Calu3 (cell line): ENCODE measurements at regions not wholly inside any gene's neighbourhood (a gene's known extent, or its start where the extent isn't known, plus 50 kb on each side); places are given as distances from the start of the nearest gene placed in this dataset.

Experiments
- BruUV-seq: library from RNA; stranded (reverse); fragments of 400-500 nt; replicated peaks from 2 replicates; lab custom pipeline; 2021; lab: Mats Ljungman, UMichigan
- CTCF ChIA-PET: fragments of 300-600 bp; sonication (Branson Sonifier 250); formaldehyde crosslinking; loops from one replicate; lab custom pipeline; 2022; ENCODE audit warnings: antibody characterized with exemption; lab: Charles Lee
- DNase-seq: peaks from one replicate; pipeline ENCODE4 v3.0.0; 2022
- H3K27ac Mint-ChIP-seq: one replicate; pipeline ENCODE4 v1.8.0; 2022; ENCODE audit warnings: mixed read lengths; ENCODE audit not compliant: unreplicated experiment
- H3K27me3 Mint-ChIP-seq: one replicate; pipeline ENCODE4 v1.8.0; 2022; ENCODE audit warnings: mixed read lengths; ENCODE audit not compliant: unreplicated experiment
- H3K36me3 Mint-ChIP-seq: one replicate; pipeline ENCODE4 v1.8.0; 2022; ENCODE audit warnings: mild to moderate bottlenecking, moderate library complexity, mixed read lengths; ENCODE audit not compliant: insufficient read depth, unreplicated experiment
- H3K4me1 Mint-ChIP-seq: one replicate; pipeline ENCODE4 v1.8.0; 2022; ENCODE audit warnings: mild to moderate bottlenecking, low read depth, mixed read lengths; ENCODE audit not compliant: unreplicated experiment
- H3K4me3 Mint-ChIP-seq: one replicate; pipeline ENCODE4 v1.8.0; 2022; ENCODE audit warnings: mild to moderate bottlenecking, low read depth, moderate library complexity, mixed read lengths; ENCODE audit not compliant: unreplicated experiment
- H3K9me3 Mint-ChIP-seq: one replicate; pipeline ENCODE4 v1.8.0; 2022; ENCODE audit warnings: low read depth, mixed read lengths; ENCODE audit not compliant: unreplicated experiment
- intact Hi-C: fragments of 100-400 bp; cut with micrococcal nuclease; formaldehyde crosslinking; loops from one replicate; pipeline ENCODE4 v1.10.0; 2022; ENCODE audit not compliant: unreplicated experiment
- TF ChIP-seq, protein P1 (sequence below): fragments of 200-600 bp; IDR thresholded peaks from one replicate; pipeline ENCODE4 v1.8.0; 2022; ENCODE audit warnings: antibody characterized with exemption; ENCODE audit not compliant: unreplicated experiment

DNA sequence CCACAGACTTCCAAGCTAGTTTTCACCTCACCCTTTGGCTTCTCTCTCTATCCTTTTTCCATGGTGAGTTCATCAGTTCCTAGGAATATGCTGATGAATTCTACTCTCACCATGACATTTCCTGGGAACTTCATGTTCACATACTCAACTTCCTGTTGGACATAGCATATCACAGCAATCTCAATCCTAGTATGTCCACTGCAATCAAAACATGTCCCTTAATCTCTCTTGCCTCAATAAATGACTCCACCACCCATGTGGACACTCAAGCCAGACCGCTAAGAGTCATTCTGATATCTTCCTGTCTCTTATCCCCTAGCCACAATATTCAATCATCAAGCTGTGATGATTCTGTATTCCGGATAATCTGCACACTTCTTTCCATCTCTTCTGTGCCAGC lies 66.7 kb upstream of the MME start:
- BruUV-seq, result no TSS peak
- Mint-ChIP-seq H3K4me1 (no peaks in the 10 kb centered on the region), H3K27ac (no peak overlapping the region), H3K9me3 (peaks cover 6% of the 10 kb centered on the region), H3K4me3 (no peak overlapping the region), H3K27me3 (no peaks in the 10 kb centered on the region), H3K36me3 (no peaks in the 10 kb centered on the region)
- intact Hi-C loops, result no loop called here
- DNase-seq, result no peak
- CTCF ChIA-PET, result no interaction called here
- TF ChIP-seq, protein P1, sequence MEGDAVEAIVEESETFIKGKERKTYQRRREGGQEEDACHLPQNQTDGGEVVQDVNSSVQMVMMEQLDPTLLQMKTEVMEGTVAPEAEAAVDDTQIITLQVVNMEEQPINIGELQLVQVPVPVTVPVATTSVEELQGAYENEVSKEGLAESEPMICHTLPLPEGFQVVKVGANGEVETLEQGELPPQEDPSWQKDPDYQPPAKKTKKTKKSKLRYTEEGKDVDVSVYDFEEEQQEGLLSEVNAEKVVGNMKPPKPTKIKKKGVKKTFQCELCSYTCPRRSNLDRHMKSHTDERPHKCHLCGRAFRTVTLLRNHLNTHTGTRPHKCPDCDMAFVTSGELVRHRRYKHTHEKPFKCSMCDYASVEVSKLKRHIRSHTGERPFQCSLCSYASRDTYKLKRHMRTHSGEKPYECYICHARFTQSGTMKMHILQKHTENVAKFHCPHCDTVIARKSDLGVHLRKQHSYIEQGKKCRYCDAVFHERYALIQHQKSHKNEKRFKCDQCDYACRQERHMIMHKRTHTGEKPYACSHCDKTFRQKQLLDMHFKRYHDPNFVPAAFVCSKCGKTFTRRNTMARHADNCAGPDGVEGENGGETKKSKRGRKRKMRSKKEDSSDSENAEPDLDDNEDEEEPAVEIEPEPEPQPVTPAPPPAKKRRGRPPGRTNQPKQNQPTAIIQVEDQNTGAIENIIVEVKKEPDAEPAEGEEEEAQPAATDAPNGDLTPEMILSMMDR, result no peak

DNA sequence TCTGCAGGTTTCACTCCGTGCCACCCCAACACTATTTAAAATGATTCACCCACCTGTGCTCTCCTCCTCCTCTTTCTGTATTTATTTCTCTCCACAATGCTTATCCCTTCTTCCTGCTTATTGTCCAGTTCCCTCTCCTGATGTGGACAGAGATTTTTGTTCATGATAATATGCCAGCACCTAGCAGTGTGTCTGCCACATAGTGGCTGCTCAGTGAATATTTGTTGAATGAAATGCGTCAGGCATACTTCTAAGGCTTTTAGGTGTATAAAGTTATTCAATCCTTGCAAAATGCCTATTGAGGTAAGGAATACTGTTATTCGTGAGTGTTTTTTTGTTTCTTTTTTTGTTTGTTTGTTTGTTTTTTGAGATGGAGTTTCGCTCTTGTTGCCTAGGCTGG lies 67.5 kb upstream of the MME start:
- Mint-ChIP-seq H3K9me3 (peaks cover 8% of the 10 kb centered on the region), H3K27me3 (no peaks in the 10 kb centered on the region), H3K27ac (no peak overlapping the region), H3K4me3 (no peak overlapping the region), H3K4me1 (no peaks in the 10 kb centered on the region), H3K36me3 (no peaks in the 10 kb centered on the region)
- DNase-seq, result no peak
- intact Hi-C loops, result no loop called here
- no TSS peak for BruUV-seq
- CTCF ChIA-PET, result no interaction called here
- TF ChIP-seq, protein P1, result no peak

DNA sequence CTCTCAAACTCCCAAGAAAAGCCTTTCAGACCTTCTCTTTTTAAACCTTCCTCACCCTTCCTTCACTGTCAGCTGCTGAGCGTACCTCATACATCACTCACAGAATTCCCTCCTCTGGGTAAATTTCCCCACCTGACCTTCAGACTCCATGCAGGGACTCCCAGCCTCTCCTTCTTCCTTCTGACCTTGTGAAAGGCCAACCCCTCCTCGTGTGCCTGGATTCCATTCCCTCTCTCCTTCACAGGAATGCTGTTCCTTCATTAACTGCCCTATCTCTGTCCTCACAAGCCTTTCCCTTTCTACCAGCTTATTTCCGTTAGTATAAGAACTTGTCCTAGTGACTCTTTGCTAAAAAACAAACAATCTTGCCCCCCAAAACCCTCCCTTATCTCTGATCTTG lies 69.7 kb upstream of the MME start:
- TF ChIP-seq, protein P1, result no peak
- Mint-ChIP-seq H3K27ac (no peak overlapping the region), H3K4me3 (no peak overlapping the region), H3K9me3 (peaks cover 8% of the 10 kb centered on the region), H3K36me3 (no peaks in the 10 kb centered on the region), H3K4me1 (no peaks in the 10 kb centered on the region), H3K27me3 (no peaks in the 10 kb centered on the region)
- DNase-seq, result no peak
- BruUV-seq, result no TSS peak
- intact Hi-C loops, result no loop called here
- CTCF ChIA-PET, result no interaction called here

DNA sequence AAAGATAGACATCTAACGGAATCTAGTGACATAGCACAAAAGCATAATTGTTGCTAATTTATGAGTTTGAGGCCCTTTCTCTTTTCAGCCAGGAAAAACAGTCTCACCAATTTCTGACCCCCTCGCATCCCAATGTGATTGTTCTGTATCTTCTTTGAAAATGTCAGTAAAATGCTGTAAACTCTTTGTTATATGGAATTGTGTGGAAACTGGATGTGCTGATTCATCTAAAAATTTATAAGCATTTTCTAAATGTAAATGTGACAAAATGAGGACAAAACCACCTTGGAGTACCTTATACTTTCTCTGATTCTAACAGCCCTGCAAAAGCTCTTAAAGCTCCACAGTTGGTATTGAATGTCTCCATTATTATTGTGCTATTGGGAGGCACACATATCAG lies 70.9 kb upstream of the MME start:
- Mint-ChIP-seq H3K4me1 (no peaks in the 10 kb centered on the region), H3K36me3 (no peaks in the 10 kb centered on the region), H3K27me3 (no peaks in the 10 kb centered on the region), H3K4me3 (no peak overlapping the region), H3K9me3 (peaks cover 13% of the 10 kb centered on the region), H3K27ac (no peak overlapping the region)
- TF ChIP-seq, protein P1, result no peak
- no peak for DNase-seq
- BruUV-seq, result no TSS peak
- intact Hi-C loops, result no loop called here
- CTCF ChIA-PET, result no interaction called here
